GM21619 (cell line): ENCODE measurements at regions not wholly inside any gene's neighbourhood (a gene's known extent, or its start where the extent isn't known, plus 50 kb on each side); places are given as distances from the start of the nearest gene placed in this dataset.
"Not testable (repeated sequence)": the region's sequence is repeated elsewhere in the genome, so short reads cannot be mapped to it uniquely, and the experiment has no call there.

ENCODE experiments used
- ATAC-seq: cut with Tn5 transposase; IDR thresholded peaks from one replicate; pipeline ENCODE4 v1.9.1; 2021; ENCODE audit not compliant: unreplicated experiment

DNA sequence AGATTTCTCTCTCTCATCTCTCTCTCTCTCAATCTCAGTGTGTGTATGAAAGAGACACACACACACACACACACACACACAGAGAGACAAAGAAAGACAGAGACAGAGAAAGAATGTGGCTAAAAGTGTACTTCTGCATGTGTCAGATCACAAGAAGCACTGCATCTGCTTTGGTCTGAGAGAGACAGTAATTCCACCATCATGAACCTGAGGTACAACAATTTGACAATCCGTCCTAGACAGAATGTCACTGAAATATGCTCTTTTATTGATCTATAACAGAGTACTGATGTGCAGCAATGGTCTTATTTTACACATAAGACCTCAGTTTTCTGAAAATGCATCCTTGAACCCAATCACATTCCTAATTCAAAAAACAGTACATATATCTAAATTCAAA lies 576.2 kb upstream of the SMIM31 start:
- no peak for ATAC-seq

- ATAC-seq, result no peak
Measured at GRCh38 chr4:164188236-164188635, 565.7 kb upstream of the SMIM31 start.

DNA sequence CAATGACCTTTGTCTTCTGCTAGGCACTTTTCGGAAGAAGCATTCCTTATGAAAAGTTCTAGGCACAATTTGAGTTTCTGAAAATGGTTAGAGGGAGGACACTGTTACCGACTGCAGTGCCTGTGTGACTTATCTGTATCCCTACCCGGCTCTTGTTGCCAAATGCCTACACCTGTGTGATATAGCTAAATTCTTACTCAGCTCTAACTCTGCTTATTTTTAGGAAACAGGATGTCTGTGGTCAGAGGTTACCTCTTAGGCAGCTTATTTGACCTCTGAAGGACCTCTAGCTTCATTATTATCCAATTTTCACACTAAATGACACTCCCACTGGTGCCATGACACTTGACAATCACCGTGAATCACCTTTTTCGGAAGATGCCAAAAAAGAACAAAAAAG lies 561.1 kb upstream of the SMIM31 start:
- ATAC-seq, result no peak

GRCh38 chr4:164193676-164194075 lies 560.3 kb upstream of the SMIM31 start:
- ATAC-seq, result no peak

DNA sequence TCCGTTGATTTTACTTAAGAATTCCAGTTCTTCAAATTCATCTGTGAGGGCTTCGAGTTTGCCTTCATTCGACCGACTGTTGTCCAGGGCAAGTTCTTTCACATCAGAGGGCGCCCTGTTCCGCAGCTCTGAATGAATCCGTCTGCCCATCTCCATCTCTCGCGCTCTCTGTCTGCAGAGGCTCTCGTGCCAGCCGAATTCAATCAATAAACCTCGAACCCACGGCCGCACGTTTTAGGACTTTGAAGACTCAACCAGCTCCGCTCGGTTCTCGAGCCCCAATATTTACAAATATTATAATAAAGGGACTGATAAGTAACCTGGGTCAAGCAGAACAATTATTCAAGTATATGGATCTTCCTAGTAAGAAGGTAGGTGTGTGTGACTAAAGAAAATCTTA lies 556.4 kb upstream of the SMIM31 start:
- ATAC-seq, result no peak

DNA sequence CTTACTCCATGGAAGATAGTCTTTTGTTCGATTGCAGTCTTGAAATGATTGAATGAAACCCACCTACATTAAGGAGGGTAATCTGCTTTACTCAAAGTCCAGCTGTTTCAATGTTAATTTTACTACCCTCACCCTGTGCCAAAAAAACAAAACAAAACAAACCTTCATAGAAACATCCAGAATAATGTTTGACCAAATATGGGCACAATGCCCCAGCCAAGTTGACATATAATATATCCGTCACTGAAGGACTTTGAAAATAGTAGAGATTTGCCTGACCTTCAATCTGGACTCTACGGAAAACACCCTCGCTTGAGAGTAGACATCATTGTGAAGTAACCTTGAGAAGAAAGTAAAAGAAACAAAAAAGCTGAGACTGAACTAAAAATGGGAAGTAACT lies 550.5 kb upstream of the SMIM31 start:
- no peak for ATAC-seq

DNA sequence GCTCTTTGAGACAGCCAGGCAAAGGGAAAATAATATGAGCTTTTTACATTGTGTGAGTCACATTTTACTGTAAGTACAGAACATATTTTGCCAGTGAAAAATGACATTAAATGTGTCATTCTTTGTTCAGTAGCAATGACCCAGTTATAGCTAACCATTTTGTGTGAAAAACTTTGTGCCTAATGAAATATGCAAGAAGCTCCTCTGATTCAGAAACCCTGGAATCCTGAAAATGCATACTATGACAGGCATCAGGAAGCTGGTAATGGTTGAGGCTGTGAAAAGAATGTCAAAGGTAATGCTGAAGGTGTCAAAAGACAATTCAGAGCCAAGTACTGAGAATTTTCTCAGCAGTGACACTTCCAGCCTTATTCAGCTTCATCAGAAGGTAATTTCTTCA lies 549.5 kb upstream of the SMIM31 start:
- ATAC-seq, result no peak

- ATAC-seq, result no peak
Measured at GRCh38 chr4:164207460-164207859, 546.5 kb upstream of the SMIM31 start.

GRCh38 chr4:164210377-164210776 lies 543.6 kb upstream of the SMIM31 start:
- no peak for ATAC-seq

- no peak for ATAC-seq
Measured at GRCh38 chr4:164212134-164212533, 541.8 kb upstream of the SMIM31 start.

- no peak for ATAC-seq
Measured at GRCh38 chr4:164212714-164213113, 541.2 kb upstream of the SMIM31 start.

- no peak for ATAC-seq
Measured at GRCh38 chr4:164215113-164215741, 538.7 kb upstream of the SMIM31 start.

GRCh38 chr4:164221631-164222030 lies 532.3 kb upstream of the SMIM31 start:
- ATAC-seq, result no peak

DNA sequence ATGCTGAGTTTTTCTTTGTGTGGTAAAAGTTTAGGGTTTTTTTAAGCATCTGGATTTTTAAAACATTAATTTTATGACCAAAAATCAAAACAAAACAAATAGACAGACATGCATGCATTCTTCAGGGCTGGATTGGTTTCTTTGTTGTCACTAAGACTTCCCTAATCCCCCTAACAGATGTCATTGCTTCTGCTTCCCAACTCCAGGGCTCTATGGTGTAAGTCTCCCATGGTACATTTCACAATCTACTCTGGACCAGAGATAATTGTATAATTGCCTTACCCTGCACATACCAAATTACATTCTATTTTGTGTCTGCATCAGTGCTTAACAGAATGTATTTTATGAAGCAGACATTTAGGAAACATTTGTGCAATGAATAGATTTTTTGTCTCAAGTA lies 529.1 kb upstream of the SMIM31 start:
- no peak for ATAC-seq

- no peak for ATAC-seq
Measured at GRCh38 chr4:164229255-164229654, 524.7 kb upstream of the SMIM31 start.

DNA sequence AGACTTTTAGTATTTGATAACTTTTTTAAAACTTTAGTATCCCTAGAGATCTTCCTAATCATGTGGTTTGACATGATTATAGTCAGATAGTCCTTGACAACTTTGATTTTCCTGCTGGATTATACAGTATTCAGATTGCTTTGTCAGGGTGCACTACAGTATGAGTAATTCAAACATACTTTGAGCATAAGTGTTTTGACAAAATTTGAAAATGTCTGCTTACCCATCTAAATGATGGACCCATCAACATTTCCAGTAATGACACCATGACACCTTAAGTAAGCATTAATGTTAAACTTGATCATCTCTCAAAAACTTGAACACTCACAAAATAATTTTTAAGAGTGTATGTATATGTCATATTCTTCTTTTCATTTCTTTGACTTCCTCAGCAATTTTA lies 514.5 kb upstream of the SMIM31 start:
- no peak for ATAC-seq

- ATAC-seq, result no peak
Measured at GRCh38 chr4:164239976-164240375, 514.0 kb upstream of the SMIM31 start.

GRCh38 chr4:164251257-164251656 lies 502.7 kb upstream of the SMIM31 start:
- ATAC-seq, result no peak

DNA sequence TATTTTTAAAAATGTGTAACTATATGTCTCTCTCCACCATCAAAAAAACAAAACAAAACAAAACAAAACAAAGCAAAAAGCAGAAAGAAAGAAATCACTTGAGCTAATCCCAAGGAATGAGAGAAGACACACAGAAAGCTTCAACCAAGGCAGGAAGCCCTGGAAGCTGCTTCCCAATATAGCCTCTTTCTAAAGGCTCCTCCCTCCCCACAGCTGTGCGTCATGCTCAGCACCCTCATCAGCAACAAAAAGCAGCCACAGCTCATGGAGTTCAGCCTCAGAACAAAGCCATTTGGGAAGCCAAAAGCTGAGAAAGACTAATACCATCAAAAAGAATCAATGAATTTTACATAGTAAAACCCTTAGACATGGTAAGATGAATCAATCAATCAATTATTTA lies 501.6 kb upstream of the SMIM31 start:
- ATAC-seq, result no peak

- no peak for ATAC-seq
Measured at GRCh38 chr4:164261831-164262230, 492.1 kb upstream of the SMIM31 start.

- ATAC-seq, result not testable (repeated sequence)
Measured at GRCh38 chr4:164262508-164262907, 491.4 kb upstream of the SMIM31 start.

GRCh38 chr4:164277414-164277813 lies 476.5 kb upstream of the SMIM31 start:
- ATAC-seq, result not testable (repeated sequence)

DNA sequence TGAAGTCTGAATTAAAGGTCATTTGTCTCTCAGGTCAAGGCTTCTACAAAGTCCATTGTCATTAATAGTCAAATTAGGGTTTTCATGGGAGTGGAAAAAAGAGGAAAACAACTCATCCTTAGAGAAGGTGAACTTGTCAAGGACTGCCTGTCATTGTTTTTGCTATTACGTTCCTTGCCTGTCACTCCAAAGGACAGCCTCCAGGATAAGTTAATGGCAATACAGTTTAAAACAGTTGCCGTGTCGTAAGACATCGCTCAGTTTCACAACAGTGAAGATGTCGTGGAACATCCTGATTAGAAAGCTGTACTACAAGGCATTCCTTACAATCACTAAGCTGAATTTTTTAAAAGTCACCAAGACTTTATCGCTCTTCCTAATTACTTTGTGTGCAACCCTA lies 466.8 kb upstream of the SMIM31 start:
- no peak for ATAC-seq

GRCh38 chr4:164288578-164288977 lies 465.4 kb upstream of the SMIM31 start:
- no peak for ATAC-seq
